CD1c-positive myeloid dendritic cell (primary cell): ENCODE measurements at regions not wholly inside any gene's neighbourhood (a gene's known extent, or its start where the extent isn't known, plus 50 kb on each side); places are given as distances from the start of the nearest gene placed in this dataset.
A peak's percentile ranks its signal among the peaks of the same experiment; 100 is the strongest.

Experiments used
- DNase-seq: peaks from one replicate; pipeline ENCODE4 v3.0.0-alpha.2; 2016; ENCODE audit errors: extremely low spot score

DNA sequence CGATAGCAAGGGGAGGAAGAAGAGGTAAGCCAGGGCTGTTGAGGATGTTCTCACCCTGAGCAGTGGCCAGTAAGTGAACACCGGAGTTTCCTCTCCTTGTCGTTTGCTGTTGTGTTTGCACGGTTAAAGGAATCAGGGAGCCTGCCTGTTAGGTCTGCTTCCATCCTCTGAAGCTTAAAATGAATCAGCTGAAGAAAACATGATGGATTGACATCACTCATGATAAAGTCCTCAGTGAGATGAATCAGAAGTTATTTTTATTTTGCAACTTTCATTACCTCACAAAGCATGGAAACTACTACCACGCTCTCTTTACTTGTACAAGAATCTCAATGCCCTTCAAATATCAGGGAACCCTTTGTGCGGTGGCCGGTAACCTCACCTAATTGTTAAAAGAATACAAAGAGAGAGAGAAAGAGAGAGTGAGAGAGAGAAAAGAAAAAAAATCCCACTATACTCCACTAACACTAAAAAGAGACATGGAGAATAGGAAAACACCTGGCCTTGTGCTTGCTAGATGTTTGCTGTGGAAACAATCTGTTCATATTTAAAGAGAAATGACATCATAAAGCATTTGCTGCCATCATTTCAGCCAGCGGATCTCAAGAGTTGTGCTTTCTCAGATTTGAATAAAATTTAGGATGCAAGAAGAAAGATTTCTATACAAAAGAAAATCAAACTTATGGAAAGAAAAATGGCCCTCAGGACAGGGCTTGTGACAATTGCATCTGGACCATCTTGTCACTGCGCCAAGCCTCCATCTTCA is 441.6 kb upstream of the SALL1 start:
- DNase-seq, result no peak

GRCh38 chr16:51592001-51592501 is 441.0 kb upstream of the SALL1 start:
- DNase-seq, result no peak

DNA sequence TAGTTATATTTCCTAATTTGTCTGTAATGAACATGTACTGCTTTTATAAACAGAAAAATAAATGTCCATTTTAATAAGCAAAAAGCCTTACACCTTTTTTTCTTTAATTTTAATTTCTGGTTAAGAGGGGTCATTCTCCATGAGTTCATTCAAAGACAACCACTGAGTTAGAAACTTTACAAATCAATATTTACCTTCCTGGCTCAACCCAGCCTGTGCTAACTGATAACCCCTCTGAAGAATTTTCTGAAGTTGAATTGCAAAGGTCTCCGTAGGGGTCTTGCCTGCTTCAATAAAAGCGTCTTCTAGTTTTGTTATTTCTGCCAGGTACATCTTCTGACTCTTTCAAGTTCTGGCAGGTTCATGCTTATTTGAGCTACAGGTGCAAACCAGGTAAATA is 440.4 kb upstream of the SALL1 start:
- DNase-seq, result no peak

GRCh38 chr16:51579652-51580360 is 428.7 kb upstream of the SALL1 start:
- DNase-seq, result no peak

DNA sequence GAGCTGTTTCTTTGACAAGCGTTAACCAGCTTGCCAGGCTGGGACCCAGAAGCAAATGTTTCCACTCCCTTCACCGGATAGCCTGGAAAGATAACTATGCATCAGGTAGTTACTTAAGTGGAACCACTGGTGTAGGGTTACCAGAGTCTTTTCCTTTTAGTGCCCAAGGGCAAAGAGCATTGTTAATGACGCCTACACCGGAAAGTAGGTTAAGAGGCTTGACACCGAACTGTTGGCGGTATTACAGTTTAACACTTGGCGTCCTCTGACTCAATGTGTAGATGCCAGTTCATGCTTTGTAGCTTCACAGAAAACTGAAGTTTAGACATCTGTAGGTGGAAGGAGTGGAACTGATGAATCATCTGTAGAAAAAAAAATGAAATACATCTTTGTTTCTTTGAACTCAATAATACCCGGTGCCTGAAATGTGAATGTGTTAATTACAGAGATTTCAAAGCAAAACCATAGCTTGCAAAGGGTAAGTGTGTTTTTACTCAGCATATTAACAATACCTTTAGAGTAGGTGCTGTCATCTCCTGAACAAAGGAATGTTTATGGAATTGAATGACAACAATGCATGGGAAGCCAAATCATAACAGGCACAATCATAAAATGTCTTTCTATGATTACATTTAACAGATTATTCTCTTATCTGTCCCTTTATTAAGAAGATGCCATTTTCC is 426.7 kb upstream of the SALL1 start:
- peak; percentile 38 for DNase-seq

DNA sequence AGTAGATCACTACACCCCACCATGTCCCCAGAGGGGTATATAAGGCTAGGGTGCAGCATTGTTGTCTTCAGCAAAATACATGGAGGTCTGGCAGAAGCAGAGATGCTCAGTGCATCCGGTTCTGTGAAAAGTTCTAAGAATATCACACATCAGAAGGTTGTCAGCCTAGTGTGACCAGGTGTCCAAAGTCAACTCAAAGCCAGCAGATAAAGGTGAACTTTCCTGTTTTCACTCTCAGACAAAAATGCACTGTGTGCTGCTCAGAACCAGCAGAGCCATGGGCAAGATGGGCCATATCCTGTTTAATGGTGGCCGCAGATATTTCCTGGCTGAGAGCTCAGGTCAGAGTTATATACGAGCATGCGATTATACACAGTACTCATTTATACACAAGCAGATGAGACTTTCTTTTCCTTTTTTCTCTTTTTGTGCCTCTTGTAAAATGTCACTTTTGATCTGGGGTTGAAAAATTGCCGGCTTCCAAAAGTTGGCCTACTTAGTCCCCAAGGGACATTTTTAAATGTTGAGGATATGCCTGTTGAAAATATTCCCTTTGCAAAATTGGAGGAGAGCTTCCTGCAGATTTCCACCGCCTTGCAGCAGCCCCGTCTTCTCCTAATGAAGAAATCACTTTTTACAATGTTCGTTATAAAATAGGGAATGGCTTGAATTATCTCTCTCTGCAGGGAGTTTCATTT is 425.6 kb upstream of the SALL1 start:
- DNase-seq, result no peak

GRCh38 chr16:51573191-51573590 is 422.1 kb upstream of the SALL1 start:
- peak; percentile 1 for DNase-seq

DNA sequence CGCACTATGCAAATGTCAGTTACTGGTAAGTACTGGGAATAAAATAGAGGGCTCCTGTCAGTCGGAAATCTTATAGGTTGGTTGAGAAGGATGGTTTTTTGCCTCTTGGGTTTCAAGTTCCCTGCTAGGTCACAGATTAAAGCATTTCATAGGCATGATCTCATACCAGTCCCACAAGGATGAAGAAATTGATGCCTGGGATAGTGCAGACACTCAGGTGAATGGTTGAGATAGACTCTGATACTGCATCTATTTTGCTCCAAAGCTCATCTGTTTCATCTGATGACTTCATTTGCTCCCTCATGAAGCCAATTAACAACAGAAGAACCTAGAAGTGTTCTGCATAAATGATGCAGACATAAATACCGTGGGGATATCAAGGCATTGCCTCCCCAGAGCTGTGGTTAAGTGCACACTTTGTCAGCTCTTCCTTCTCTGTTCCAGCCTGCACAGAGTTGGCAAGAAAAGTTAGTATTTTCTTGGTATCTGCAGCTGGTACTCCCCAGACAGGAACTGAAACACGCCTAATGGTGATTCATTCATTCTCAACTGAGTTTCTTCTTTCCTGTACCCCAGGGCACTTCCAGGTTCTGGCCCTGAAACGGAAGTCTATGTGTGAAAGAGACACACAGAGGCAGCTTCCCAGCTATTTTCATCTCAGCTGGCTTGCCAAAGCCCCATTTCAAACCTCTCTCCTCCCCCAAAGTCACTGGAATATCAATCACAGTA is 418.3 kb upstream of the SALL1 start:
- peak; percentile 67 for DNase-seq

- no peak for DNase-seq
Measured at GRCh38 chr16:51567911-51568310, 416.8 kb upstream of the SALL1 start.

GRCh38 chr16:51565184-51565583 is 414.1 kb upstream of the SALL1 start:
- no peak for DNase-seq

GRCh38 chr16:51562891-51563290 is 411.8 kb upstream of the SALL1 start:
- no peak for DNase-seq

DNA sequence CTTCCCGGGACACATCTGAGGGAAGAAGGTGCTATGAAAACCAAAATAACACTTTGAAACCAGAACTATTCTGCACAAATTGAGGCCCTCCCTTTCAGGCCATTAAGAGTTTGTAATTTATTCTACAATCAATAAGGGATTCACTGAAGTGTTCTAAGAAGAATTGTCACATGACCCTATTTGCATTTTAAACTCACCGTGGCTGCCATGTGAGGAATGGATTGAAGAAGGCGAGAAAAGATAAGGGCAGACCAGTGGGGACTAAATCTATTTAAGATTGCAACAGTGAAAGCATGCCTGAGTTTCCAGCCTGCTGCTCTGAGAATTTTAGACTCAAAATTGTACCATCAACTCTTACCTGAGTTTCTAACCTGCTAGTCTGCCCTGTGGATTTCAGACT is 408.8 kb upstream of the SALL1 start:
- DNase-seq, result no peak

DNA sequence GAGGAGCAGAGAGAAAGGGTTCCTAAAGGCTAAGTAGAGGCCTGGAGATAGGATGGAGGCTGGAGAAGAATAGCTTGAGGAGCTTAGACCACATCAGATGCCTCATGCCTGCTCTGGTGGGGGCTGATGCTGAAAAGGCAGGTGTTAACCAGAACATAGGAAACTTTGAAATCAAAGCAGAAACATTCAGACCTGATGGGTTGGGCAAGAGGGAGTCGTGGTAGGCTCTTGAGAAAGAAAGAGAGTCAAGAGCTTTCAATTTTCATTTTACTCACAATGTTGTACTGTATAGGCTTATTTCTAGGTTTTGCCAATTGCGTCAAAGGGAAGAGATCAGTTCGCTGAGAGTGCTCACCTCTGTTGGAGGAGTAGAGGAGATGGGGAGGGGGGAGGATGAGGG is 406.6 kb upstream of the SALL1 start:
- no peak for DNase-seq

DNA sequence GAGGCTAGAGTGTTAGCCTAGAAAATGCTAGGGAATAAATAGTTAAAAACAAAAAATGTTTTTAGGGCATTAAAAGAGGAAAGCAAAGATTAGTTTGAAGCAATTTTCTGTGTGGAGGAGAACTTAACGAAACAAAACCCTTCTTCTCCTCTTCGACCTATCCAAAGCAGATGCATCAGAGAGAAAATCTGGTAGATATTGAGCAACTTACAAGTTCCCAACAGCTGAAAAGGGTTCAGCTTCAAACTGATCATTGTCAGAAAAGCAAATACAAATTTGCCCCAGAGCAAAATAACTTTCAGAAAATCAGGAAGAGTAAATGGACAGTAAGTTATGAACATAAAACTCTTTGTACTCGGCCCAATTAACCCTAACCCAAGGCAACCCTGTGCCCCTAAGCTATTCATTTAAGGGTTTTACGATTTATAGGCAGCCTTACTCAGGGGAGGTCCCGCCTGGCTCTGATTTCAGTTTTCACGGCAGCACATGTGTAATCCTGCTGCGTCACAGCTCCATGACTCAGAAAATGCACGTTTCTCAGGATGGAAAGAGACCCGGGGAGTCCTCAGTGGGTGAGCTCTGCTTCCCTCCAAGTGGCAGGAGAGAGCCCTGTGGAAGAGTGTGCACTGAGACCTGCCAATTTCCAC is 405.7 kb upstream of the SALL1 start:
- DNase-seq, result no peak

- no peak for DNase-seq
Measured at GRCh38 chr16:51553910-51554309, 402.8 kb upstream of the SALL1 start.

DNA sequence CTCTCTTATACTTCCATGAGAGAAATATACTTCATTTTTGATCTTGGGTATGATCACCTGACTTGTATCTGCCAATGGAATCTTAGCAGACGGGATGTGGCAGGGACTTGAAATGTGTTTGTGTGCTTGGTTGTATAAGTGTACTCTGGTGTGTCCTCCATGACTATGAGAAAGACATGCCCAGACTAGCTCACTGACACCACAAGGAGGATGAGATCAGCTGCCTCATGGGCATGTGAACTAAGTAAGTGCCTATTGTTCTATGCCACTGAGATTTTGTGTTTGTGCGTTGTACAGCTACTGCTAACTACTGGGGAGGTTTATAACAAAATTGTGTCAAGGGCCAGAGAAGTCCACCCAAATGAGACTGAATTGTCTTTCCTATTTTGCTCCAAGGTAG is 402.2 kb upstream of the SALL1 start:
- no peak for DNase-seq

GRCh38 chr16:51550800-51551347 is 399.8 kb upstream of the SALL1 start:
- no peak for DNase-seq

- DNase-seq, result no peak
Measured at GRCh38 chr16:51549836-51550235, 398.8 kb upstream of the SALL1 start.

GRCh38 chr16:51545951-51546350 is 394.9 kb upstream of the SALL1 start:
- DNase-seq, result no peak

GRCh38 chr16:51544851-51545467 is 393.9 kb upstream of the SALL1 start:
- DNase-seq, result no peak
